SK-N-SH (cell line): ENCODE measurements at regions not wholly inside any gene's neighbourhood (a gene's known extent, or its start where the extent isn't known, plus 50 kb on each side); places are given as distances from the start of the nearest gene placed in this dataset.

Experiments used
- CTCF ChIA-PET: fragments of 300-600, 350-600 bp; formaldehyde crosslinking; extraction: SDS; loops from one replicate; lab custom pipeline; 2021; lab: Yijun Ruan, JAX
- POLR2A ChIA-PET: fragments of 350-600 bp; sonication (Branson Sonifier 250); formaldehyde crosslinking; extraction: SDS; loops from one replicate; lab custom pipeline; 2020; ENCODE audit warnings: antibody characterized with exemption, inconsistent platforms; lab: Yijun Ruan, JAX
- DNase-seq: peaks from one replicate; pipeline ENCODE4 v3.0.0; 2012
- H2AFZ ChIP-seq: fragments of 200-600 bp; sonication (generic); 2 replicates; pipeline ENCODE4 v1.8.1; 2016; ENCODE audit warnings: antibody characterized with exemption, mild to moderate bottlenecking, low read depth
- H3F3A ChIP-seq: fragments of 200-600 bp; sonication (generic); replicated peaks from 2 replicates; pipeline ENCODE3; 2016; ENCODE audit warnings: antibody characterized with exemption, mild to moderate bottlenecking; ENCODE audit not compliant: insufficient read depth
- H3K27ac ChIP-seq, 2 experiments: fragments of 200-500 bp in 1 of 2; fragments of 200-600 bp in 1 of 2; sonication (Bioruptor generic) in 1 of 2; sonication (generic), shearing (Covaris generic) in 1 of 2; 2 replicates each; pipeline versions ENCODE4 v1.5.1 to v1.6.1; 2014 to 2016; ENCODE audit warnings: low read depth in 2 of 2, inconsistent platforms in 1 of 2, low read length in 1 of 2, mild to moderate bottlenecking in 1 of 2, mixed read lengths in 1 of 2
- H3K27me3 ChIP-seq: fragments of 200-600 bp; sonication (generic), shearing (Covaris generic); 2 replicates; pipeline ENCODE4 v1.6.1; 2016; ENCODE audit warnings: mixed run types; ENCODE audit not compliant: insufficient read depth
- H3K36me3 ChIP-seq, 2 experiments: fragments of 200-500 bp in 1 of 2; fragments of 200-600 bp in 1 of 2; sonication (Bioruptor generic) in 1 of 2; sonication (generic) in 1 of 2; replicated peaks in 1 of 2; 2 replicates each; pipeline versions ENCODE3 to v1.5.1; 2014 to 2016; ENCODE audit warnings: low read length in 1 of 2, mild to moderate bottlenecking in 1 of 2; ENCODE audit not compliant: insufficient read depth in 2 of 2, control insufficient read depth in 1 of 2
- H3K4me1 ChIP-seq, 2 experiments: fragments of 200-500 bp in 1 of 2; fragments of 200-600 bp in 1 of 2; sonication (Bioruptor generic) in 1 of 2; sonication (generic), shearing (Covaris generic) in 1 of 2; 2 replicates each; pipeline versions ENCODE4 v1.5.1 to v1.6.1; 2014 to 2016; ENCODE audit warnings: low read depth in 1 of 2, low read length in 1 of 2, mixed run types in 1 of 2; ENCODE audit not compliant: insufficient read depth in 2 of 2, control insufficient read depth in 1 of 2
- H3K4me2 ChIP-seq: fragments of 200-600 bp; sonication (generic), shearing (Covaris generic); 2 replicates; pipeline ENCODE4 v1.6.1; 2017; ENCODE audit warnings: mixed run types
- H3K4me3 ChIP-seq, 2 experiments: fragments of 200-500 bp in 1 of 2; fragments of 200-600 bp in 1 of 2; sonication (Bioruptor generic) in 1 of 2; sonication (generic), shearing (Covaris generic) in 1 of 2; 2 replicates each; pipeline versions ENCODE4 v1.5.1 to v1.8.1; 2014 to 2016; ENCODE audit warnings: low read depth in 2 of 2, inconsistent platforms in 1 of 2, low read length in 1 of 2, mild to moderate bottlenecking in 1 of 2, mixed read lengths in 1 of 2, moderate library complexity in 1 of 2
- H3K79me2 ChIP-seq: fragments of 200-600 bp; sonication (generic); 2 replicates; pipeline ENCODE4 v1.8.1; 2017; ENCODE audit warnings: mild to moderate bottlenecking; ENCODE audit not compliant: insufficient read depth
- H3K9ac ChIP-seq: fragments of 200-600 bp; sonication (generic); 2 replicates; pipeline ENCODE4 v1.6.1; 2017; ENCODE audit warnings: mixed run types
- H3K9me2 ChIP-seq: fragments of 200-600 bp; sonication (generic); 2 replicates; pipeline ENCODE4 v1.6.1; 2017; ENCODE audit warnings: mixed run types
- H3K9me3 ChIP-seq: fragments of 200-600 bp; sonication (generic); 2 replicates; pipeline ENCODE4 v1.6.1; 2017; ENCODE audit warnings: mixed run types, mild to moderate bottlenecking, moderate library complexity
- H4K20me1 ChIP-seq: fragments of 200-600 bp; sonication (generic); 2 replicates; pipeline ENCODE4 v1.6.1; 2017; ENCODE audit warnings: mild to moderate bottlenecking, mixed run types; ENCODE audit not compliant: insufficient read depth
- CTCF ChIP-seq: fragments of 200-600 bp; sonication (generic); IDR thresholded peaks from 2 replicates; pipeline ENCODE4 v1.6.1; 2017; ENCODE audit warnings: antibody characterized with exemption, mild to moderate bottlenecking, moderate library complexity
- ELF1 ChIP-seq: IDR thresholded peaks from 2 replicates; pipeline ENCODE4 v1.4.0; 2012
- EP300 ChIP-seq, 2 experiments: IDR thresholded peaks; 2 replicates each; pipeline versions ENCODE4 v1.4.0 to v1.6.1; 2012; ENCODE audit warnings: borderline replicate concordance in 1 of 2, low read depth in 1 of 2, low read length in 1 of 2
- FOSL2 ChIP-seq: IDR thresholded peaks from 2 replicates; pipeline ENCODE4 v1.4.0; 2012; ENCODE audit warnings: low read depth, mild to moderate bottlenecking, moderate library complexity, borderline replicate concordance
- FOXM1 ChIP-seq: IDR thresholded peaks from 2 replicates; pipeline ENCODE4 v1.4.0; 2012; ENCODE audit warnings: low read depth, mild to moderate bottlenecking
- GABPA ChIP-seq: IDR thresholded peaks from 2 replicates; pipeline ENCODE4 v1.4.0; 2012; ENCODE audit warnings: low read depth, mild to moderate bottlenecking
- JUND ChIP-seq: IDR thresholded peaks from 2 replicates; pipeline ENCODE4 v1.4.0; 2012
- MAX ChIP-seq: IDR thresholded peaks from 2 replicates; pipeline ENCODE4 v1.4.0; 2012; ENCODE audit warnings: low read depth
- MXI1 ChIP-seq: IDR thresholded peaks from 2 replicates; pipeline ENCODE4 v1.6.1; 2012; ENCODE audit warnings: mild to moderate bottlenecking, low read depth, low read length, improper control_type of control experiment
- RAD21 ChIP-seq: IDR thresholded peaks from 2 replicates; pipeline ENCODE4 v1.6.1; 2012; ENCODE audit warnings: mild to moderate bottlenecking, low read length
- REST ChIP-seq: IDR thresholded peaks from 2 replicates; pipeline ENCODE4 v1.6.1; 2012; ENCODE audit warnings: mild to moderate bottlenecking, low read depth, low read length, moderate library complexity
- SIN3A ChIP-seq: IDR thresholded peaks from 2 replicates; pipeline ENCODE4 v1.6.1; 2012; ENCODE audit warnings: low read depth, mild to moderate bottlenecking, low read length, moderate library complexity, borderline replicate concordance
- TAF1 ChIP-seq: IDR thresholded peaks from 2 replicates; pipeline ENCODE4 v1.6.1; 2012; ENCODE audit warnings: low read depth, mild to moderate bottlenecking, low read length, moderate library complexity, borderline replicate concordance
- TEAD4 ChIP-seq: IDR thresholded peaks from 2 replicates; pipeline ENCODE4 v1.4.0; 2012; ENCODE audit warnings: mild to moderate bottlenecking, borderline replicate concordance; ENCODE audit not compliant: insufficient read depth
- USF1 ChIP-seq: IDR thresholded peaks from 2 replicates; pipeline ENCODE4 v1.4.0; 2012; ENCODE audit warnings: low read depth, borderline replicate concordance
- ZBTB33 ChIP-seq: IDR thresholded peaks from 2 replicates; pipeline ENCODE4 v1.4.0; 2012; ENCODE audit warnings: low read depth, borderline replicate concordance
- WGBS: methylation state at CpG from one replicate; pipeline ENCODE4 v1.1.6; 2017; ENCODE audit warnings: low lambda C conversion rate; 5-methylcytosine and 5-hydroxymethylcytosine counted together

GRCh38 chr6:141349710-141350109 lies 783.0 kb upstream of the GJE1 start:
- H3K36me3 ChIP-seq, result no peaks in the 10 kb centered on the region

GRCh38 chr6:141347906-141348492 lies 784.7 kb upstream of the GJE1 start:
- CTCF ChIA-PET, result no interaction called here
- no peaks in the 10 kb centered on the region for H3K36me3 ChIP-seq
- no peaks in the 10 kb centered on the region for H3K79me2 ChIP-seq
- no peaks in the 10 kb centered on the region for H3K27me3 ChIP-seq
- H3K9ac ChIP-seq, result no peak overlapping the region
- no peaks in the 10 kb centered on the region for H4K20me1 ChIP-seq
- no peak for DNase-seq
- H3K9me3 ChIP-seq, result no peaks in the 10 kb centered on the region
- 7% methylated on average over 3 of the region's 3 CpGs for WGBS
- H3K4me3 ChIP-seq, result no peak overlapping the region
- no peaks in the 10 kb centered on the region for H3K4me1 ChIP-seq
- no peak overlapping the region for H3K4me2 ChIP-seq
- POLR2A ChIA-PET, result no interaction called here
- TF ChIP-seq GABPA (no peak), FOXM1 (no peak), REST (no peak), EP300 (IDR thresholded peaks at IDR 0.05; ENCODE audit: borderline replicate concordance in 1 of 2, low read depth in 1 of 2, low read length in 1 of 2) (no peak), ZBTB33 (no peak), SIN3A (no peak), CTCF (no peak), JUND (no peak), TAF1 (no peak), ELF1 (no peak), RAD21 (no peak), MAX (no peak), USF1 (no peak), MXI1 (no peak), TEAD4 (no peak)
- H3K27ac ChIP-seq, result no peak overlapping the region
- H3F3A ChIP-seq, result no peaks in the 10 kb centered on the region
- H3K9me2 ChIP-seq, result no peaks in the 10 kb centered on the region
- H2AFZ ChIP-seq, result no peak overlapping the region

More at GRCh38 chr6:141349710-141350109, 783.0 kb upstream of the GJE1 start:
- Histone ChIP-seq H4K20me1 (no peaks in the 10 kb centered on the region), H3K9me2 (no peaks in the 10 kb centered on the region), H2AFZ (no peak overlapping the region), H3K79me2 (no peaks in the 10 kb centered on the region), H3F3A (no peaks in the 10 kb centered on the region), H3K27me3 (no peaks in the 10 kb centered on the region), H3K4me3 (no peak overlapping the region), H3K9me3 (no peaks in the 10 kb centered on the region), H3K9ac (no peak overlapping the region), H3K4me1 (no peaks in the 10 kb centered on the region), H3K4me2 (no peak overlapping the region), H3K27ac (no peak overlapping the region)
- POLR2A ChIA-PET, result no interaction called here
- WGBS, result 18% methylated on average over 1 of the region's 1 CpG
- CTCF ChIA-PET, result no interaction called here
- TF ChIP-seq FOSL2, result no peak
- DNase-seq, result no peak
